ENCODE measurements at regions not wholly inside any gene's neighbourhood (a gene's known extent, or its start where the extent isn't known, plus 50 kb on each side); places are given as distances from the start of the nearest gene placed in this dataset.

DNA sequence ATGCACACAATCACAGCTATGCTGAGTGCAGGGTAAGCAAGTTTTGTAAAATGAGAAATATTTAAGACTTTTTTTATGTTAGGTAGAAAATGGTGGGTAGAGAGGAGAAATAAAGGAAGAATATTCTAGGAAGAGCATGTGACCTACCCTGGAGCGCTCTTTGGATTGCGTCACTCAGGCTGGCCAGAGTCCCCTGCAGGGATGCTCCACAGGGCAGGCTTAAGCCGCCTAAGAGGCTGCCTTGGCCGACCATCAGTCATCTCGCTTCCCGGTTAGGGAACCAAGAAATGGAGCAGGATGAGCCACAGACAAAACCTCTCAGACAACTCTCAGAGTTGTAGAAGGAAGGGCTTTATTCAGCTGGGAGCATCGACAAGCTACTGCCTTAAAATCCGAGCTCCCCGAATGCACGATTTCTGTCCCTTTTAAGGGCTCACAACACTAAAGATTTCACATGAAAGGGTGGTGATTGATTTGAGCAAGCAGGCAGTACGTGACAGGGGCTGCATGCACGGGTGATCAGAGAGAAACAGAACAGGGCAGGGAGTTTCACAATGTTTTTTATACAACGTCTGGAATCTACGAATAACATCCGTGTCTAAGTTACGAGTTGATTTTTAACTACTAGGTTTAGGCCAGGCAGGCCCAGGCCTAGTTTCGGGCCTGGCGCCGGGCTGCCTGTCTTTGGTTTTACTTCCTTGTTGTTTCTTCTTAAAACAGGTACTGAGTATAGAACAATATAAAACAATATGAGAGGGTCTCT is 1072.0 kb downstream of the CBLN2 start:
- H3K27me3 ChIP-seq (ENCODE audit: low read depth) = no peaks in the 10 kb centered on the region
- ATAC-seq (no peak), DNase-seq (no peak)
- H3K27ac ChIP-seq = no peak overlapping the region
- TF ChIP-seq, protein P1, sequence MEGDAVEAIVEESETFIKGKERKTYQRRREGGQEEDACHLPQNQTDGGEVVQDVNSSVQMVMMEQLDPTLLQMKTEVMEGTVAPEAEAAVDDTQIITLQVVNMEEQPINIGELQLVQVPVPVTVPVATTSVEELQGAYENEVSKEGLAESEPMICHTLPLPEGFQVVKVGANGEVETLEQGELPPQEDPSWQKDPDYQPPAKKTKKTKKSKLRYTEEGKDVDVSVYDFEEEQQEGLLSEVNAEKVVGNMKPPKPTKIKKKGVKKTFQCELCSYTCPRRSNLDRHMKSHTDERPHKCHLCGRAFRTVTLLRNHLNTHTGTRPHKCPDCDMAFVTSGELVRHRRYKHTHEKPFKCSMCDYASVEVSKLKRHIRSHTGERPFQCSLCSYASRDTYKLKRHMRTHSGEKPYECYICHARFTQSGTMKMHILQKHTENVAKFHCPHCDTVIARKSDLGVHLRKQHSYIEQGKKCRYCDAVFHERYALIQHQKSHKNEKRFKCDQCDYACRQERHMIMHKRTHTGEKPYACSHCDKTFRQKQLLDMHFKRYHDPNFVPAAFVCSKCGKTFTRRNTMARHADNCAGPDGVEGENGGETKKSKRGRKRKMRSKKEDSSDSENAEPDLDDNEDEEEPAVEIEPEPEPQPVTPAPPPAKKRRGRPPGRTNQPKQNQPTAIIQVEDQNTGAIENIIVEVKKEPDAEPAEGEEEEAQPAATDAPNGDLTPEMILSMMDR (IDR thresholded peaks at IDR 0.05) = no peak
- H3K4me1 ChIP-seq = no peaks in the 10 kb centered on the region
- intact Hi-C loops (cut with DNase I) = no loop called here
- no peaks in the 10 kb centered on the region for H3K9me3 ChIP-seq
- H3K36me3 ChIP-seq = no peaks in the 10 kb centered on the region
- H3K4me3 ChIP-seq = no peak overlapping the region

DNA sequence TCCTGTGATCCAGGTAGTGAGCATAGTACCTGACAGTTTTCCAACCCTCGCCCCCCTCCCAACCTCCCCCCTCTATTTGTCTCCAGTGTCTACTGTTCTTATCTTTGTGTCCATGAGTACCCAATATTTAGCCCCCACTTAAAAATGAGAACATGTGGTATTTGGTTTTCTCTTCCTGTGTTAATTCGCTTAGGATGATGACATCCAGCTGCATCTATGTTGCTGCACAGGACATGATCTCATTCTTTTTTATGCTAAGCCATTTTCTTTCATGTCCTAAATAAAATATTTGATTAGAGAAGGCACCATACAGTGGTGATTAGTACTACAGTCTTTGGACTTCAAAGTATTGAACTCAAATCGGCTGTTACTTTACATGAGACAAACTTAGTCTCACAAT is 1087.9 kb downstream of the CBLN2 start:
- H3K27me3 ChIP-seq (ENCODE audit: low read depth) = no peaks in the 10 kb centered on the region
- H3K4me1 ChIP-seq = no peaks in the 10 kb centered on the region
- TF ChIP-seq, protein P1 (IDR thresholded peaks at IDR 0.05) = no peak
- ATAC-seq (no peak), DNase-seq (no peak)
- H3K27ac ChIP-seq = no peak overlapping the region
- H3K36me3 ChIP-seq = no peaks in the 10 kb centered on the region
- no peak overlapping the region for H3K4me3 ChIP-seq
- intact Hi-C loops (cut with DNase I) = no loop called here
- H3K9me3 ChIP-seq = no peaks in the 10 kb centered on the region

DNA sequence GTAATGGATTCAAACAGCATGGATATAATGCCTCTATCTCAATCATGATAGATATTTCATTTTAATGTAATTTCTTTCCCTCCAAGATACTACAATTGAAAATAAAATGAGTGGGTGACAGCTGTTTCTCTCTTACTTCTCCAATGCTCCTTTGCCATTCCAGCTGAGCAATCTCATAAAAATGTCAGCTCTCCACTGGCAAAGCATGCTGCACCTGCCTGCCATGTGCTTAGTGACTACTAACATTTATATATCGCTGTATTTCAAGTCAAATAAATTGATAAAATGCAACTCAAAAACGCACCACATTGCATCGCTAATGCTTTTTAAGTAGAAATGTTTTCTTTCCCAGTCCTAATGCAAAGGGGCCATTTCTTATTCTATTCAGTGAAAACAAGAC is 1093.9 kb downstream of the CBLN2 start:
- H3K27ac ChIP-seq = no peak overlapping the region
- DNase-seq = no peak
- H3K4me3 ChIP-seq = no peak overlapping the region
- intact Hi-C loops (cut with DNase I) = no loop called here
- TF ChIP-seq, protein P1 (IDR thresholded peaks at IDR 0.05) = no peak
- H3K27me3 ChIP-seq (ENCODE audit: low read depth) = no peaks in the 10 kb centered on the region
- ATAC-seq = no peak
- H3K9me3 ChIP-seq = no peaks in the 10 kb centered on the region
- no peaks in the 10 kb centered on the region for H3K36me3 ChIP-seq
- H3K4me1 ChIP-seq = no peaks in the 10 kb centered on the region

DNA sequence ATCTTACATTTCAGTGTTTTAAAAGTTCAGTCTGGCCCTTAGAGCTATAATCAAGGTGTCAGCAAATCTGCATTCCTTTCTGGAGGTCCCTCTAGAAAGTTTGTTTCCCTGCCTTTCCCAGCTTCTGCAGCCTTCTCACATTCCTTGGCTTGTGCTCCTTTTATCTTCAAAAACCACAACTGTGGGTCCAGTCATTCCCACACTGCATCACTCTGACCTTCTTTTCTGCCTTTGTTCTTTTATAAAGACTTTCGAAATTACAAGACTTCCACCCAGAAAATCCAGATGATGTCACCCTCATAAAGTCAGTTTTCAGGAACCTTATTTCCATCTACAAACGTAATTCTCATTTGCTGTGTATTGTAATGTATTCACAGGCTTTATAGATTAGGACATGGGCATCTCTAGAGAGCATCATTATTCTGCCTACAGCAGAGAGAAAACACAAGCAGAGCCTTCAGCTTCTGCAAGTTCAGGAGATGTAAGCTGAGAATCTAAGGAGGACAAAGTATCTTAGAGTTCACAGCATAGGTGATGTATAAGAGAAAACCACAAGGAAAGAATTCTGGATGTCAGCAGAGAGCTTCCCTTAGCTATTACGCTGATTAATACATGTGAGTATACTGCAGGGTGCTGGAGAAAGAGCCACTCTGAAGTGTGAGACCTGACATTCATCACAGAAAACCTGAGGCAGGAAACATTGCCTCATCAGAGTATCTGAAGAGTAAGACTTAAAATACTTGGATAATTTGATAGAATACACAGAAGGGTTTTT is 1100.2 kb downstream of the CBLN2 start:
- Histone ChIP-seq H3K9me3 (no peaks in the 10 kb centered on the region), H3K36me3 (no peaks in the 10 kb centered on the region), H3K4me3 (no peak overlapping the region), H3K27ac (no peak overlapping the region), H3K4me1 (no peaks in the 10 kb centered on the region), H3K27me3 (ENCODE audit: low read depth) (no peaks in the 10 kb centered on the region)
- DNase-seq = no peak
- TF ChIP-seq, protein P1 (IDR thresholded peaks at IDR 0.05) = no peak
- intact Hi-C loops (cut with DNase I) = no loop called here
- no peak for ATAC-seq

DNA sequence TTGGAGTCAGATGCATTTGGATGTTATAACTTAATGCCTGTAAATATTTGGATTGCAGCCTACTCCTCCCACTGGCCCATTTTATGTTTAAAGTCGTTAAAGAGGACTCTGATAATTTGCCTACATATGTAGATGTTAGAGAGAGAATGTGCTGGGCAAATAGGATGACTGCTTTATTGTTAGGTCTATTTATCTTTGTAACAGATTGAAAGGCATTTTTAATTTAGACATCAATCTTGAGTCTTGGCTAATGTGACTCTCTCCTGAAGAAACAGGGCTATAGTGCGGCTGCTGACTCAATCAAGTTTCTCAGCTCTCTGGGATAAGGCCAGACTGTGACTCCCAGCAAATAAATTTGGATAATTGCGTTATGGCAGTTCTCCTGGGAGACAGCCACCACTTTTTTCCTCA is 1101.4 kb downstream of the CBLN2 start:
- TF ChIP-seq, protein P1 (IDR thresholded peaks at IDR 0.05) = no peak
- no peak overlapping the region for H3K27ac ChIP-seq
- H3K9me3 ChIP-seq = no peaks in the 10 kb centered on the region
- H3K27me3 ChIP-seq (ENCODE audit: low read depth) = no peaks in the 10 kb centered on the region
- H3K4me1 ChIP-seq = no peaks in the 10 kb centered on the region
- no peaks in the 10 kb centered on the region for H3K36me3 ChIP-seq
- DNase-seq (no peak), ATAC-seq (no peak)
- intact Hi-C loops (cut with DNase I) = no loop called here
- H3K4me3 ChIP-seq = no peak overlapping the region

All from lower lobe of right lung (tissue), 2 donors.